ENCODE measurements at regions not wholly inside any gene's neighbourhood (a gene's known extent, or its start where the extent isn't known, plus 50 kb on each side); places are given as distances from the start of the nearest gene placed in this dataset.

DNA sequence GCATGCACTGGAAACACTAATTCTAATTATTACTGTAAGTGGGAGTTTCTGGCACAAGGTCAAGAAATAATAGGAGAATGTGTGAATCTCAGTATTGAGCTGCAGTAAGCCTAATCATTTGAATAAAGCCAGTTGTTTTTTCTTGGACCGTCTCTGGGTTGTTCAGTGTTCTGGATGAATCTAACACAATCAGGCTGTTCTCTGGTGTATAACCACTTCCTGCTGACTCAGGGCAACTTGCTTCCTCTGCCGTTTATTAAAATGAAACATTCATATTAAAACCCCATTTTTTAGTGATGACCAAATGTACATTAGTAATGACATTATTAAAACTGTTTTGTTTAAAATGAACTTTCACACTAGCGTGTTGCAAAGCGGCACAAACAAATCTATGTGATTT is 273.1 kb upstream of the SNX7 start:
- TF ChIP-seq, protein P1, sequence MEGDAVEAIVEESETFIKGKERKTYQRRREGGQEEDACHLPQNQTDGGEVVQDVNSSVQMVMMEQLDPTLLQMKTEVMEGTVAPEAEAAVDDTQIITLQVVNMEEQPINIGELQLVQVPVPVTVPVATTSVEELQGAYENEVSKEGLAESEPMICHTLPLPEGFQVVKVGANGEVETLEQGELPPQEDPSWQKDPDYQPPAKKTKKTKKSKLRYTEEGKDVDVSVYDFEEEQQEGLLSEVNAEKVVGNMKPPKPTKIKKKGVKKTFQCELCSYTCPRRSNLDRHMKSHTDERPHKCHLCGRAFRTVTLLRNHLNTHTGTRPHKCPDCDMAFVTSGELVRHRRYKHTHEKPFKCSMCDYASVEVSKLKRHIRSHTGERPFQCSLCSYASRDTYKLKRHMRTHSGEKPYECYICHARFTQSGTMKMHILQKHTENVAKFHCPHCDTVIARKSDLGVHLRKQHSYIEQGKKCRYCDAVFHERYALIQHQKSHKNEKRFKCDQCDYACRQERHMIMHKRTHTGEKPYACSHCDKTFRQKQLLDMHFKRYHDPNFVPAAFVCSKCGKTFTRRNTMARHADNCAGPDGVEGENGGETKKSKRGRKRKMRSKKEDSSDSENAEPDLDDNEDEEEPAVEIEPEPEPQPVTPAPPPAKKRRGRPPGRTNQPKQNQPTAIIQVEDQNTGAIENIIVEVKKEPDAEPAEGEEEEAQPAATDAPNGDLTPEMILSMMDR (IDR thresholded peaks at IDR 0.05): no peak
- TF ChIP-seq EP300 (IDR thresholded peaks at IDR 0.05; ENCODE audit: borderline replicate concordance in 1 of 2, low read depth in 1 of 2, low read length in 1 of 2): peak in 1 of 2 experiments; percentile 82; a peak in 1 of 4 replicates
